ENCODE measurements at regions not wholly inside any gene's neighbourhood (a gene's known extent, or its start where the extent isn't known, plus 50 kb on each side); places are given as distances from the start of the nearest gene placed in this dataset.

DNA sequence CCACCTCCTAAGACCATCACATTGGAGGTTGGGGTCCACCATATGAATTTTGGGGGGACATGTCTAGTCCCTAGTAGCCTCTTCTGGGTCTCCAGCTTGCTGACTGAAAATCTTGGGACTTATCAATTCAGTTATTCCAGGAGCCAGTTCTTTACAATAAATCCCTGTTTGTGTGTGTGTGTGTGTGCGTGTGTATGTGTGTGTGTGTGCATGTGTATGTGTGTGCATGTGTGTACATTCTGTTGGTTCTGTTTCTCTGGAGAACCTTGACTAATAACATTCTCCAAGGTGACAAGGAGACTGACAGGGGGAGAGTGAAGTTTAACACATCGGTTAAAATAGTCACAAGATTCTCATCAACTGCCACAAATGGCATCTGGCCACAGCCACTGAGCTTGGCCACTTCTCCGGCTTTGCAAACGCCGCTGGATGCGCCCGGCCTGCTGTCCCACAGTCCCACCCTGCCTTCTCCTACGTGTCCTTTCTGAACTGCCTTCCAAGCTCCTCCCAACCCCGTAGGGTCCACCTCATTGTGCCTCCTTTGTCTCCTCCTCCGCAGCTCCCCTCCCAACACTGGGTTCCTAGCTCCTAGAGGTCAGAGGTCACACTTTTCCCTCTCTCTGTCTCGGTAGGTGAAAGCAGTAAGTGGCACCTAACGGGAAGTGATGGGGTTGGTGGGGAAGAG lies 88.1 kb upstream of the DIO3 start:
- H3K4me3 ChIP-seq, result no peak overlapping the region
- no peaks in the 10 kb centered on the region for H3K79me2 ChIP-seq (replicated peaks; ENCODE audit: insufficient read depth)
- no peaks in the 10 kb centered on the region for H4K20me1 ChIP-seq (replicated peaks; ENCODE audit: insufficient read depth)
- H3K4me1 ChIP-seq (ENCODE audit: insufficient read depth), result 0 out of 2 replicates have a peak, but pooled peaks cover 6% of the 10 kb centered on the region
- no peak overlapping the region for H3K4me2 ChIP-seq
- peaks cover 18% of the 10 kb centered on the region for H3K4me1 Mint-ChIP-seq
- H3K27ac Mint-ChIP-seq, result no peak overlapping the region
- no peak for DNase-seq (ENCODE audit: low spot score)
- no peak for ATAC-seq
- no peak for TF ChIP-seq STAT1 (IDR thresholded peaks at IDR 0.05; ENCODE audit: unreplicated experiment)
- no peak for TF ChIP-seq ZNF114 (CRISPR knock-in tag; IDR thresholded peaks at IDR 0.05)
- TF ChIP-seq EZH2phosphoT487 (IDR thresholded peaks at IDR 0.05; ENCODE audit: unreplicated experiment), result no peak
- TF ChIP-seq, protein P1, sequence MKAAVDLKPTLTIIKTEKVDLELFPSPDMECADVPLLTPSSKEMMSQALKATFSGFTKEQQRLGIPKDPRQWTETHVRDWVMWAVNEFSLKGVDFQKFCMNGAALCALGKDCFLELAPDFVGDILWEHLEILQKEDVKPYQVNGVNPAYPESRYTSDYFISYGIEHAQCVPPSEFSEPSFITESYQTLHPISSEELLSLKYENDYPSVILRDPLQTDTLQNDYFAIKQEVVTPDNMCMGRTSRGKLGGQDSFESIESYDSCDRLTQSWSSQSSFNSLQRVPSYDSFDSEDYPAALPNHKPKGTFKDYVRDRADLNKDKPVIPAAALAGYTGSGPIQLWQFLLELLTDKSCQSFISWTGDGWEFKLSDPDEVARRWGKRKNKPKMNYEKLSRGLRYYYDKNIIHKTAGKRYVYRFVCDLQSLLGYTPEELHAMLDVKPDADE (IDR thresholded peaks at IDR 0.05), result no peak
- no peak for TF ChIP-seq EZH2 (IDR thresholded peaks at IDR 0.05; ENCODE audit: low read depth, unreplicated experiment)
- TF ChIP-seq, protein P2, sequence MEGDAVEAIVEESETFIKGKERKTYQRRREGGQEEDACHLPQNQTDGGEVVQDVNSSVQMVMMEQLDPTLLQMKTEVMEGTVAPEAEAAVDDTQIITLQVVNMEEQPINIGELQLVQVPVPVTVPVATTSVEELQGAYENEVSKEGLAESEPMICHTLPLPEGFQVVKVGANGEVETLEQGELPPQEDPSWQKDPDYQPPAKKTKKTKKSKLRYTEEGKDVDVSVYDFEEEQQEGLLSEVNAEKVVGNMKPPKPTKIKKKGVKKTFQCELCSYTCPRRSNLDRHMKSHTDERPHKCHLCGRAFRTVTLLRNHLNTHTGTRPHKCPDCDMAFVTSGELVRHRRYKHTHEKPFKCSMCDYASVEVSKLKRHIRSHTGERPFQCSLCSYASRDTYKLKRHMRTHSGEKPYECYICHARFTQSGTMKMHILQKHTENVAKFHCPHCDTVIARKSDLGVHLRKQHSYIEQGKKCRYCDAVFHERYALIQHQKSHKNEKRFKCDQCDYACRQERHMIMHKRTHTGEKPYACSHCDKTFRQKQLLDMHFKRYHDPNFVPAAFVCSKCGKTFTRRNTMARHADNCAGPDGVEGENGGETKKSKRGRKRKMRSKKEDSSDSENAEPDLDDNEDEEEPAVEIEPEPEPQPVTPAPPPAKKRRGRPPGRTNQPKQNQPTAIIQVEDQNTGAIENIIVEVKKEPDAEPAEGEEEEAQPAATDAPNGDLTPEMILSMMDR (conservative IDR thresholded peaks at IDR 0.05; ENCODE audit: low read depth in 2 of 2), result no peak
- TF ChIP-seq POLR2AphosphoS5 (IDR thresholded peaks at IDR 0.05; ENCODE audit: low read depth), result no peak
- no peak for TF ChIP-seq NANOG (IDR thresholded peaks at IDR 0.05; ENCODE audit: borderline replicate concordance)
- TF ChIP-seq, protein P3, sequence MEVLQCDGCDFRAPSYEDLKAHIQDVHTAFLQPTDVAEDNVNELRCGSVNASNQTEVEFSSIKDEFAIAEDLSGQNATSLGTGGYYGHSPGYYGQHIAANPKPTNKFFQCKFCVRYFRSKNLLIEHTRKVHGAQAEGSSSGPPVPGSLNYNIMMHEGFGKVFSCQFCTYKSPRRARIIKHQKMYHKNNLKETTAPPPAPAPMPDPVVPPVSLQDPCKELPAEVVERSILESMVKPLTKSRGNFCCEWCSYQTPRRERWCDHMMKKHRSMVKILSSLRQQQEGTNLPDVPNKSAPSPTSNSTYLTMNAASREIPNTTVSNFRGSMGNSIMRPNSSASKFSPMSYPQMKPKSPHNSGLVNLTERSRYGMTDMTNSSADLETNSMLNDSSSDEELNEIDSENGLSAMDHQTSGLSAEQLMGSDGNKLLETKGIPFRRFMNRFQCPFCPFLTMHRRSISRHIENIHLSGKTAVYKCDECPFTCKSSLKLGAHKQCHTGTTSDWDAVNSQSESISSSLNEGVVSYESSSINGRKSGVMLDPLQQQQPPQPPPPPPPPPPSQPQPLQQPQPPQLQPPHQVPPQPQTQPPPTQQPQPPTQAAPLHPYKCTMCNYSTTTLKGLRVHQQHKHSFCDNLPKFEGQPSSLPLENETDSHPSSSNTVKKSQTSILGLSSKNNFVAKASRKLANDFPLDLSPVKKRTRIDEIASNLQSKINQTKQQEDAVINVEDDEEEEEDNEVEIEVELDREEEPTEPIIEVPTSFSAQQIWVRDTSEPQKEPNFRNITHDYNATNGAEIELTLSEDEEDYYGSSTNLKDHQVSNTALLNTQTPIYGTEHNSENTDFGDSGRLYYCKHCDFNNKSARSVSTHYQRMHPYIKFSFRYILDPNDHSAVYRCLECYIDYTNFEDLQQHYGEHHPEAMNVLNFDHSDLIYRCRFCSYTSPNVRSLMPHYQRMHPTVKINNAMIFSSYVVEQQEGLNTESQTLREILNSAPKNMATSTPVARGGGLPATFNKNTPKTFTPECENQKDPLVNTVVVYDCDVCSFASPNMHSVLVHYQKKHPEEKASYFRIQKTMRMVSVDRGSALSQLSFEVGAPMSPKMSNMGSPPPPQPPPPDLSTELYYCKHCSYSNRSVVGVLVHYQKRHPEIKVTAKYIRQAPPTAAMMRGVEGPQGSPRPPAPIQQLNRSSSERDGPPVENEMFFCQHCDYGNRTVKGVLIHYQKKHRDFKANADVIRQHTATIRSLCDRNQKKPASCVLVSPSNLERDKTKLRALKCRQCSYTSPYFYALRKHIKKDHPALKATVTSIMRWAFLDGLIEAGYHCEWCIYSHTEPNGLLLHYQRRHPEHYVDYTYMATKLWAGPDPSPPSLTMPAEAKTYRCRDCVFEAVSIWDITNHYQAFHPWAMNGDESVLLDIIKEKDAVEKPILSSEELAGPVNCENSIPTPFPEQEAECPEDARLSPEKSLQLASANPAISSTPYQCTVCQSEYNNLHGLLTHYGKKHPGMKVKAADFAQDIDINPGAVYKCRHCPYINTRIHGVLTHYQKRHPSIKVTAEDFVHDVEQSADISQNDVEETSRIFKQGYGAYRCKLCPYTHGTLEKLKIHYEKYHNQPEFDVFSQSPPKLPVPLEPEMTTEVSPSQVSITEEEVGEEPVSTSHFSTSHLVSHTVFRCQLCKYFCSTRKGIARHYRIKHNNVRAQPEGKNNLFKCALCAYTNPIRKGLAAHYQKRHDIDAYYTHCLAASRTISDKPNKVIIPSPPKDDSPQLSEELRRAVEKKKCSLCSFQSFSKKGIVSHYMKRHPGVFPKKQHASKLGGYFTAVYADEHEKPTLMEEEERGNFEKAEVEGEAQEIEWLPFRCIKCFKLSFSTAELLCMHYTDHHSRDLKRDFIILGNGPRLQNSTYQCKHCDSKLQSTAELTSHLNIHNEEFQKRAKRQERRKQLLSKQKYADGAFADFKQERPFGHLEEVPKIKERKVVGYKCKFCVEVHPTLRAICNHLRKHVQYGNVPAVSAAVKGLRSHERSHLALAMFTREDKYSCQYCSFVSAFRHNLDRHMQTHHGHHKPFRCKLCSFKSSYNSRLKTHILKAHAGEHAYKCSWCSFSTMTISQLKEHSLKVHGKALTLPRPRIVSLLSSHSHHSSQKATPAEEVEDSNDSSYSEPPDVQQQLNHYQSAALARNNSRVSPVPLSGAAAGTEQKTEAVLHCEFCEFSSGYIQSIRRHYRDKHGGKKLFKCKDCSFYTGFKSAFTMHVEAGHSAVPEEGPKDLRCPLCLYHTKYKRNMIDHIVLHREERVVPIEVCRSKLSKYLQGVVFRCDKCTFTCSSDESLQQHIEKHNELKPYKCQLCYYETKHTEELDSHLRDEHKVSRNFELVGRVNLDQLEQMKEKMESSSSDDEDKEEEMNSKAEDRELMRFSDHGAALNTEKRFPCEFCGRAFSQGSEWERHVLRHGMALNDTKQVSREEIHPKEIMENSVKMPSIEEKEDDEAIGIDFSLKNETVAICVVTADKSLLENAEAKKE (CRISPR knock-in tag; IDR thresholded peaks at IDR 0.05), result no peak
- no peak for TF ChIP-seq JUNB (IDR thresholded peaks at IDR 0.05; ENCODE audit: unreplicated experiment)
- no peak for TF ChIP-seq ZNF331 (CRISPR knock-in tag; IDR thresholded peaks at IDR 0.05; ENCODE audit: low read depth)
- no peaks in the 10 kb centered on the region for H3K36me3 Mint-ChIP-seq (ENCODE audit: low read depth)
- H3K4me3 Mint-ChIP-seq, result no peak overlapping the region
- no peak overlapping the region for H2AFZ ChIP-seq
- no peaks in the 10 kb centered on the region for H3K36me3 ChIP-seq (ENCODE audit: insufficient read depth)
- no peaks in the 10 kb centered on the region for H3K9me2 ChIP-seq (ENCODE audit: insufficient read depth)
- no peaks in the 10 kb centered on the region for H3K27me3 ChIP-seq (ENCODE audit: insufficient read depth)
- no peak overlapping the region for H3K27ac ChIP-seq (ENCODE audit: low read depth)
- no peaks in the 10 kb centered on the region for H3F3A ChIP-seq (replicated peaks; ENCODE audit: low read depth)
- peaks cover 6% of the 10 kb centered on the region for H3K27me3 Mint-ChIP-seq (ENCODE audit: insufficient read depth, low read depth, poor library complexity)
- no peaks in the 10 kb centered on the region for H3K9me3 Mint-ChIP-seq
